PFSK-1 (cell line): ENCODE measurements at regions not wholly inside any gene's neighbourhood (a gene's known extent, or its start where the extent isn't known, plus 50 kb on each side); places are given as distances from the start of the nearest gene placed in this dataset.

Source experiments
- FOXP2 ChIP-seq: optimal IDR thresholded peaks from 2 replicates; pipeline ENCODE3; 2011; ENCODE audit warnings: borderline replicate concordance, control low read depth, inconsistent platforms; ENCODE audit not compliant: insufficient read depth; ENCODE audit errors: extremely low read length, extremely low read depth
- POLR2AphosphoS5 ChIP-seq: IDR thresholded peaks from 2 replicates; pipeline ENCODE4 v1.6.1; 2012; ENCODE audit warnings: low read depth, mild to moderate bottlenecking, control low read depth, low read length, moderate library complexity
- REST ChIP-seq, 2 experiments: IDR thresholded peaks; 2 replicates each; pipeline versions ENCODE4 v1.6.1 to v1.8.0; 2011 to 2012; ENCODE audit warnings: low read depth in 2 of 2, low read length in 2 of 2, control low read depth in 1 of 2, inconsistent platforms in 1 of 2, mild to moderate bottlenecking in 1 of 2, moderate library complexity in 1 of 2; ENCODE audit not compliant: insufficient read depth in 1 of 2
- SIN3A ChIP-seq: IDR thresholded peaks from 2 replicates; pipeline ENCODE4 v1.6.1; 2012; ENCODE audit warnings: mild to moderate bottlenecking, low read length, moderate library complexity, borderline replicate concordance; ENCODE audit not compliant: insufficient read depth
- TAF1 ChIP-seq: IDR thresholded peaks from 2 replicates; pipeline ENCODE4 v1.6.1; 2012; ENCODE audit warnings: low read length, control low read depth, borderline replicate concordance; ENCODE audit not compliant: insufficient read depth

- TF ChIP-seq FOXP2: no peak
- TF ChIP-seq POLR2AphosphoS5: no peak
- no peak for TF ChIP-seq TAF1
- TF ChIP-seq REST (IDR thresholded peaks at IDR 0.05; ENCODE audit: insufficient read depth in 1 of 2, low read depth in 2 of 2, low read length in 2 of 2): no peak
- TF ChIP-seq SIN3A: no peak
Measured at GRCh38 chr1:88557014-88557413, 127.1 kb upstream of the PKN2 start.

GRCh38 chr1:88560621-88561020, 123.5 kb upstream of the PKN2 start:
- TF ChIP-seq SIN3A: no peak

GRCh38 chr1:88562991-88563390, 121.1 kb upstream of the PKN2 start:
- TF ChIP-seq SIN3A (no peak), TAF1 (no peak), POLR2AphosphoS5 (no peak), FOXP2 (no peak), REST (IDR thresholded peaks at IDR 0.05; ENCODE audit: insufficient read depth in 1 of 2, low read depth in 2 of 2, low read length in 2 of 2) (no peak)

- TF ChIP-seq FOXP2 (no peak), SIN3A (no peak), POLR2AphosphoS5 (no peak), REST (IDR thresholded peaks at IDR 0.05; ENCODE audit: insufficient read depth in 1 of 2, low read depth in 2 of 2, low read length in 2 of 2) (no peak), TAF1 (no peak)
Measured at GRCh38 chr1:88566615-88567387, 117.3 kb upstream of the PKN2 start.

GRCh38 chr1:88571506-88571905, 112.6 kb upstream of the PKN2 start:
- TF ChIP-seq TAF1 (no peak), REST (IDR thresholded peaks at IDR 0.05; ENCODE audit: insufficient read depth in 1 of 2, low read depth in 2 of 2, low read length in 2 of 2) (no peak), SIN3A (no peak), POLR2AphosphoS5 (no peak), FOXP2 (no peak)
